ENCODE measurements at regions not wholly inside any gene's neighbourhood (a gene's known extent, or its start where the extent isn't known, plus 50 kb on each side); places are given as distances from the start of the nearest gene placed in this dataset.

GRCh38 chr4:187059021-187059420 lies 335.4 kb upstream of the FAT1 start:
- TF ChIP-seq, protein P1, sequence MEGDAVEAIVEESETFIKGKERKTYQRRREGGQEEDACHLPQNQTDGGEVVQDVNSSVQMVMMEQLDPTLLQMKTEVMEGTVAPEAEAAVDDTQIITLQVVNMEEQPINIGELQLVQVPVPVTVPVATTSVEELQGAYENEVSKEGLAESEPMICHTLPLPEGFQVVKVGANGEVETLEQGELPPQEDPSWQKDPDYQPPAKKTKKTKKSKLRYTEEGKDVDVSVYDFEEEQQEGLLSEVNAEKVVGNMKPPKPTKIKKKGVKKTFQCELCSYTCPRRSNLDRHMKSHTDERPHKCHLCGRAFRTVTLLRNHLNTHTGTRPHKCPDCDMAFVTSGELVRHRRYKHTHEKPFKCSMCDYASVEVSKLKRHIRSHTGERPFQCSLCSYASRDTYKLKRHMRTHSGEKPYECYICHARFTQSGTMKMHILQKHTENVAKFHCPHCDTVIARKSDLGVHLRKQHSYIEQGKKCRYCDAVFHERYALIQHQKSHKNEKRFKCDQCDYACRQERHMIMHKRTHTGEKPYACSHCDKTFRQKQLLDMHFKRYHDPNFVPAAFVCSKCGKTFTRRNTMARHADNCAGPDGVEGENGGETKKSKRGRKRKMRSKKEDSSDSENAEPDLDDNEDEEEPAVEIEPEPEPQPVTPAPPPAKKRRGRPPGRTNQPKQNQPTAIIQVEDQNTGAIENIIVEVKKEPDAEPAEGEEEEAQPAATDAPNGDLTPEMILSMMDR (IDR thresholded peaks at IDR 0.05): no peak
- TF ChIP-seq POLR2A (IDR thresholded peaks at IDR 0.05): no peak
